C4-2B (cell line): ENCODE measurements at regions not wholly inside any gene's neighbourhood (a gene's known extent, or its start where the extent isn't known, plus 50 kb on each side); places are given as distances from the start of the nearest gene placed in this dataset.

Experiments used
- CTCF ChIP-seq: fragments of 450-650 bp; conservative IDR thresholded peaks from 2 replicates; pipeline ENCODE4 v1.5.1; 2017; ENCODE audit warnings: mild to moderate bottlenecking
- ZFX ChIP-seq: fragments of 450-650 bp; IDR thresholded peaks from 2 replicates; pipeline ENCODE4 v1.6.1; 2017

- no peak for TF ChIP-seq CTCF
- TF ChIP-seq ZFX: no peak
Measured at GRCh38 chr5:56302027-56302426, 68.9 kb upstream of the ANKRD55 start.
